ENCODE measurements at regions not wholly inside any gene's neighbourhood (a gene's known extent, or its start where the extent isn't known, plus 50 kb on each side); places are given as distances from the start of the nearest gene placed in this dataset.

GRCh38 chr5:5919411-5919810, 458.9 kb downstream of the MED10 start:
- TF ChIP-seq CTCF (IDR thresholded peaks at IDR 0.05) = no peak
- TF ChIP-seq POLR2A (IDR thresholded peaks at IDR 0.05) = no peak
- TF ChIP-seq POLR2AphosphoS5 (IDR thresholded peaks at IDR 0.05) = no peak
- no peak overlapping the region for H3K27ac ChIP-seq
- no peaks in the 10 kb centered on the region for H3K36me3 ChIP-seq
- intact Hi-C loops (cut with DNase I) = no loop called here
- no peaks in the 10 kb centered on the region for H3K27me3 ChIP-seq (replicated peaks; ENCODE audit: insufficient read depth)
- WGBS = 68% methylated on average over 2 of the region's 2 CpGs
- DNase-seq (ENCODE audit: low spot score) = no peak
- H3K4me3 ChIP-seq = no peak overlapping the region
- H3K9me3 ChIP-seq = no peaks in the 10 kb centered on the region
- H3K4me1 ChIP-seq (replicated peaks) = no peaks in the 10 kb centered on the region

GRCh38 chr5:5906778-5907177, 471.6 kb downstream of the MED10 start:
- H3K27me3 ChIP-seq (replicated peaks; ENCODE audit: insufficient read depth) = no peaks in the 10 kb centered on the region
- H3K9me3 ChIP-seq = no peaks in the 10 kb centered on the region
- 96% methylated on average over 3 of the region's 3 CpGs for WGBS
- no peaks in the 10 kb centered on the region for H3K4me1 ChIP-seq (replicated peaks)
- intact Hi-C loops (cut with DNase I) = no loop called here
- H3K27ac ChIP-seq = no peak overlapping the region
- H3K4me3 ChIP-seq = no peak overlapping the region
- no peak for TF ChIP-seq POLR2AphosphoS5 (IDR thresholded peaks at IDR 0.05)
- no peak for TF ChIP-seq CTCF (IDR thresholded peaks at IDR 0.05)
- TF ChIP-seq POLR2A (IDR thresholded peaks at IDR 0.05) = no peak
- DNase-seq (ENCODE audit: low spot score) = no peak
- H3K36me3 ChIP-seq = no peaks in the 10 kb centered on the region

GRCh38 chr5:5905186-5905585, 473.2 kb downstream of the MED10 start:
- H3K27ac ChIP-seq = no peak overlapping the region
- H3K4me1 ChIP-seq (replicated peaks) = no peaks in the 10 kb centered on the region
- TF ChIP-seq POLR2AphosphoS5 (IDR thresholded peaks at IDR 0.05) = no peak
- no peak for TF ChIP-seq POLR2A (IDR thresholded peaks at IDR 0.05)
- TF ChIP-seq CTCF (IDR thresholded peaks at IDR 0.05) = no peak
- no peak for DNase-seq (ENCODE audit: low spot score)
- no peaks in the 10 kb centered on the region for H3K9me3 ChIP-seq
- WGBS = 71% methylated on average over 2 of the region's 2 CpGs
- H3K27me3 ChIP-seq (replicated peaks; ENCODE audit: insufficient read depth) = no peaks in the 10 kb centered on the region
- no peaks in the 10 kb centered on the region for H3K36me3 ChIP-seq
- intact Hi-C loops (cut with DNase I) = no loop called here
- H3K4me3 ChIP-seq = no peak overlapping the region

- H3K9me3 ChIP-seq = no peaks in the 10 kb centered on the region
- H3K27ac ChIP-seq = no peak overlapping the region
- no peaks in the 10 kb centered on the region for H3K4me1 ChIP-seq (replicated peaks)
- no peak for DNase-seq (ENCODE audit: low spot score)
- intact Hi-C loops (cut with DNase I) = no loop called here
- no peaks in the 10 kb centered on the region for H3K36me3 ChIP-seq
- no peaks in the 10 kb centered on the region for H3K27me3 ChIP-seq (replicated peaks; ENCODE audit: insufficient read depth)
- H3K4me3 ChIP-seq = no peak overlapping the region
- 78% methylated on average over 4 of the region's 4 CpGs for WGBS
- TF ChIP-seq POLR2AphosphoS5 (IDR thresholded peaks at IDR 0.05) = no peak
- no peak for TF ChIP-seq CTCF (IDR thresholded peaks at IDR 0.05)
- no peak for TF ChIP-seq POLR2A (IDR thresholded peaks at IDR 0.05)
Measured at GRCh38 chr5:5904113-5904512, 474.2 kb downstream of the MED10 start.

GRCh38 chr5:5902678-5903646, 475.4 kb downstream of the MED10 start:
- no peaks in the 10 kb centered on the region for H3K4me1 ChIP-seq (replicated peaks)
- H3K36me3 ChIP-seq = no peaks in the 10 kb centered on the region
- H3K27ac ChIP-seq = no peak overlapping the region
- TF ChIP-seq POLR2A (IDR thresholded peaks at IDR 0.05) (no peak), CTCF (IDR thresholded peaks at IDR 0.05) (no peak), POLR2AphosphoS5 (IDR thresholded peaks at IDR 0.05) (no peak)
- 58% methylated on average over 10 of the region's 10 CpGs for WGBS
- H3K9me3 ChIP-seq = no peaks in the 10 kb centered on the region
- intact Hi-C loops (cut with DNase I) = no loop called here
- H3K27me3 ChIP-seq (replicated peaks; ENCODE audit: insufficient read depth) = no peaks in the 10 kb centered on the region
- no peak overlapping the region for H3K4me3 ChIP-seq
- DNase-seq (ENCODE audit: low spot score) = no peak
